CD4-positive, alpha-beta T cell treated with Interleukin-2 at 100 ng/mL for 4 hours (primary cell): ENCODE measurements at regions not wholly inside any gene's neighbourhood (a gene's known extent, or its start where the extent isn't known, plus 50 kb on each side); places are given as distances from the start of the nearest gene placed in this dataset.
"Not testable (repeated sequence)": the region's sequence is repeated elsewhere in the genome, so short reads cannot be mapped to it uniquely, and the experiment has no call there.

Source experiments
- DNase-seq: peaks from one replicate; pipeline ENCODE4 v3.0.0-alpha.2; 2020; ENCODE audit warnings: low spot score

DNA sequence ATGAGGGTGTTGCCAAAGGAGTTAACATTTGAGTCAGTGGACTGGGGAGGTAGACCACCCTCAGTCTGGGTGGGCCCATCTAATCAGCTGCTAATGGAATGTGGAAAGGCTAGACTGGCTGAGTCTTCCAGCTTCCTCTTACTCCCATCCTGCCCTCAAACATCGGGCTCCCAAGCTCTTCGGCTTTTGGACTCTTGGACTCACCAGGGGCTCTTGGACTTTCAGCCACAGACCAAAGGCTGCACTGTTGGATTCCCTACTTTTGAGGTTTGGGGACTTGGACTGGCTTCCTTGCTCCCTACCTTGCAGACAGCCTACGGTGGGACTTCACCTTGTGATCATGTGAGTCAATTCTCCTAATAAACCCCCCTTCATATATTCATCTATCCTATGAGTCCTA, 276.6 kb upstream of the DIO3 start:
- DNase-seq: no peak

DNA sequence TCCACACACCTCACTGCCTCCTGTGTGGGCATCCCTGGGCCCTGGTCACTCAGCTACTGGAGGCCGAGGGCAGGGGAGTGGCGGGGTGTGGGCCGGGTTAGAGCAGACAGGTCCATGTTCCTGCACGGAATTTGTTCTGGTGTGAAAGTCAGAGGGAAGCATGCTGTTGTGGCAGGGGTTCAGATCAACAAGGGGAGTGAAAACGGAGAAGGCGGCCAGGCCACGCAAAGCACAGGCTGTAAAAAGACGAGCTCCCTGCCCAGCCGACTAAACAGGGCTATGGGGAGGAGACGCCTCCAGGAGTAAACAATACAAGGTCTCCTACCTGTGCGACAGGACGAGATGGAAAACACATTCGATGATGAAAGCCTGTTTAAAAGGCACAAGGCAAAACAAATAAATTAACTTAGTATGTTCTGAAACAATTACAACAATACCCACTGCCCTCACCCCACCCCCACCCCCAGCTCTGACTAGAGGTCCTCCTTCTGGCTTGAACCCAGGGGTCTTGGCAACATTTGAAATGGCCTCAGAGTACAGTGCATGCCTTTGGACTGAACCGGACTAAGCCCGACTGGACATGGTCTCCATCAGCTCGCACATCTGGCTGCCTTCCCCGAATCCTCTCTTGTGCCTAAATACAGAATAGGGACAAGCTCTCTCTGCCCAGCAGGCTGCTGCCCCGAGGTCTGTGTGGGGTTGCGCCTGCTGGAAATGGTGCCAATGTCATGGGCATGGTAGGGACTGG, 274.9 kb upstream of the DIO3 start:
- DNase-seq: no peak

DNA sequence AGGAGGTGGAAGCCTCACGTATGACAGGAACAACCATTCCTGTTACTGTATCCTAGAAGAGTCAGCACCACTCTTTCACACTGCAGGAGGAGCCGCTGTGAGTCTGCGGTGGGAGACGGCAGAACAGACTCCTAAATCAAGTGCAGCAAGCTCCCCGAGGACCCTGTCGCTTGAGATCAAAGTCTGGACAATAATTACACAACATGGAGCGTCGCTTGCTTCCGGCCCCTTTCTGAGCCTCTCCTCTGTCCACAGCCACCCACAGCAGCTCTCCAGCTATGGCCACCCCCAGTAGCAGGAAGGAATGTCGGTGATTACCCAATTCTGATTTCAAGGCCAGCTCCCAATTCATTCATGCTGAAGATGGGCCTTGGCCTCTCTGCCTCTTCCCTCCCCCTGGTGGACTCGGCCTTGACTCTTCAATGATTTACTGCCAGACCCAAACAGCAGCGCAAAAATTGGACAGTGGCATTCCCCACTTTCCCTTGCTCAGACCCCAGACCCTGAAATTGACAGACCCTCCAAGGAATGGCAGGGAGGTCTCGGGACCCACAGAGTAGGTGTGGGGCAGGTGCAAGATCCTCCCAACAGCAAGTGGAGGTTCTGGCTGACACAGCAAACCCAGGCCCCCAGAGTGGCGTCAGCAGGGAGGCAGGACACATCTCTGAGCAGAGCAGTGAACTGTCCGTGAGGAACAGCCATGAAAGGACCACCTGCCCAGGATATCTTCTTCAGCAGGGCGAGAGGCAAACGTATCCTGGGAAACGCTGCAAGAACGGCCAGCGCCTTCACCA, 272.7 kb upstream of the DIO3 start:
- no peak for DNase-seq

DNA sequence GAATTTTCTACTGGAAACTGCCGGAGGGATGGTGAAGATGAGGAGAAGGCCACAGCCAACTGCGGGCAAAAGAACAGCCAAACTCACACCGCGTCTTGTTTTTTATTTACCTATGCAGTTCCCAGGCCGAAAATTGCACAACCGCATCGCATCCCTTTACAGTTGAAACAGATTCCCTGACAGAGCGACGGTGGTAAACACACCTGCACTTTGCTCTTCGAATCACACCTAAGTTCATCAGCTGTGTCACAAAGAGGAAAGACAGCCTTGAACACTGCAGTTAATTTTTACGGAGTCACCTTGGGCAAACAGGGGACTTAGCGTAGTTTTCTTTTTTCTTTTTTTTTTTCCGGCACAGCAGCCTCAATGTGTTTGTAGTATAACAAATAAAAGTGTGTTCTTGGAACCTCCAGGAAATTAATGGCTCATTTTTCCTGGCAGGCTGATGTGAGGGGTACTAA, 272.0 kb upstream of the DIO3 start:
- DNase-seq: no peak

DNA sequence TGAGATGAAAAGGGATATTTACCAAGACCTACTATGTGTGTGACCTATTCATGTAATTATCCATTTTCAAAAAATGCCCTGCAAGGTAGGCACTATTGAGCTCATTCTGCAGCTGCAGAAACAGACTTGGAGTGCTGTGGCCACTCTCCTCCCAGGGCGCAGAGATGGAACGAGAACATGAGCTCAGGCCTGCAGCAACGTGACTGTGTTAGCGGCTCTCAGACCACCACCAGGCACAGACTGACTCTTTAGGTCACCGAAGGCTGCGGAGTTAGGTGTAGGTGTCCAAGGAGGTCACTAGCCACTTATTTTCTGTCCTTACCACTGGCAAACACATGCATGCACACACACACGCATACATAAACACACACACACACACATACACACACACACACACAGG, 271.4 kb upstream of the DIO3 start:
- no peak for DNase-seq

DNA sequence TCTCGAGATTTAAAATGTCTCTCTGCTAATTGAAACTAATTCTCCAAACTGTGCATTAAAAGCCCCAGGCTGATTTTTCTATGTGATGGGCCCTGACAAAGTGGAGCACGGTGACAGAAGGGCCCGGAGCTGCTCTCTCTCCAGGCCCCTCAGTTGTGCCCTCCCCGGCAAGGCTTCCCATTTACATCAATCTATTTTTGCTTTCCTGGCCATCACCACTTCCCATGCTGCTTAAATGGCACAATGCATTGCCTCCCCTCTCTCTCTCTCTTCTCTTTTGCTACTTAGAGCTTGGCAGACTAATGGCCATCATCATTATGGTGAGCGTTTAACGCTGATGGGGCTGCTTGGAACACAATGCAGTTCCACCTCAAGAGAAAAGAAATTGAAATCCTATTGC, 270.7 kb upstream of the DIO3 start:
- DNase-seq: no peak

DNA sequence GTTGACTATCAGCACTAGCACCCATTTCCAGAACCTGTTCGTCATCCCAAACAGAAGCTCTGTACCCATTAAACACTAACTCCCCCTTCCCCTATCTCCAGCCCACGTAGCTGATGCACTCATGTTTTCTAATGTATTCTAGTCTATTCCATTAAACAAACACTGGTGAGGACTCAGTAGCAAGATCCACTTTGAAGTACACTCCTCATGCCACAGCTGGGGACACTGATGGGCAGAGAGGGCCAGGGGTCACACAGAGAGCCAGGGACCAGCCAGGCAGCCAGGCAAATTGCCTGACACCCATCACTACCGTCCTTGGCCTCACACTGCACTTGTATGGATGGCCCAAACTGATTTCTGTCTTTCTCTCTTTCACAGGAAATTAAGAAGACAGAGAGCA, 269.9 kb upstream of the DIO3 start:
- DNase-seq: no peak

DNA sequence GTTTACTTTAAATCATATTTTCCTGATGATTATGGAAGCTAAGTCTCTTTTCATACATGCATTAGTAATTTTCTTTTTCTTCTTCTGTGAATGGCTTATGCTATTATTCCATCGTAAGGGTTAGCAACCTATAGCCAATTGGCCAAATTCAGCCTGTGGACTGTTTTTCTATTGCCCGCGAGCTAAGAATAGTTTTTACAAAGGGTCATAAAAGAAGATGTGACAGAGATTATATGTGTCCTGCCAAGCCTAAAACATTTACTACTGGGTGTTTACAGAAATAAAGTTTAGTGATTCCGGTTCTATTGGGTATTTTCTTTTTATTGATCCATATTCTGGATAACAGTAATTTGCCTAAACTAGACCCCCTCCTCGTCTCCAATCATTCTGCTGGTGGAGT, 268.8 kb upstream of the DIO3 start:
- DNase-seq: no peak

DNA sequence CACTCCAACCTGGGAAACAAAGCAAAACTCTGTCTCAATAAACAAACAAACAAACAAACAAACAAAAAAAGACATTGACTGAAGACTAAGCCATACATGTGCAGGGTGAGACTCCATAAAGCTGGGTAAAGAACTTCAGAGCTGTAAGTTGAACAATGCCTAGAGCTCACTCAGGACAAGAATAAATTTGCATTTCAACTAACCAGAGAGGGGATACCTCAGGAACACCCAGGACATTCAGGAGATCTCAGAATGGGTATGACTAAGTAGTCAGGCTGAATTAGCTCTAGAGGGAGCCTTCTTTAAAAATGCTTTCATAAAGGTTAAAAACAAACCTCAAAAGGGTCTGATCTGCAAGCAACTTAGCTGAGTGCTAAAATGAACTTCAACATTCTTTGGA, 267.7 kb upstream of the DIO3 start:
- DNase-seq: no peak

DNA sequence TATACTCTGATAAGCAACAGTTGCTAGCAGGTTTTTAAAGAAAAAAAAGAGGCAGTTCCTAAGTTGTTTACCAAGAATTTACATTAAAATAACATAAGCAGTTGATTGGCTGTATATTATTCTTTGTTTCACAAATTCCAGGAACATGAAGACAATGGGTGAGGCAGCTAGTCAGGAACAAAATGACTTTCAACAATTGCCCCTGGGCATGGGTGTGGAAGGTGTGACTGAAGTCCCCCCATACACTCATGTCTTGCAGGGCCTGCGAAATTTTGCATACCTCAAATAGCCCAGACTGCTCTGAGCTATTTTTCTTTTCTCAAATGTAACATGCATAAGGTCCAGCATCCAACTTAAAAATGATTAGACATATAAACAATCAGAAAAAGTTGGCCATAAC, 267.2 kb upstream of the DIO3 start:
- no peak for DNase-seq

DNA sequence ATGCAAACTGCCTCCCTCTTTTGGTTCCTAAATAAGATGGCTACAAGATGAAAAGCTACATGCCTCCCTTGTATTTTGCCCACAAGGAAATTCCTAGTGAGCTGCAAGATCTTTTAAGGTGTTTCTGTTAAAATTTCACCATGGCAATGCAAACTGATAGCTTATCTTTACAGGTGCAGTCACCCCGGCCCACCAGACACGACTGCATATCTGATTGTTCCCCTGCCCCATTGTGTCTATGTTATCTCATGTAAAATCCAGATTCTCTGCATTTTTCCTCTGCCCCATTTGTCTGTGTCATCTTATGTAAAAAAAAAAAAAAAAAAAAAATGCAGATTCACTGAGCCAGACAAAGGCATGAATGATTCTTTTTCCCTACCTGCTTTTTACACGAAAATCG, 261.5 kb upstream of the DIO3 start:
- not testable (repeated sequence) for DNase-seq

DNA sequence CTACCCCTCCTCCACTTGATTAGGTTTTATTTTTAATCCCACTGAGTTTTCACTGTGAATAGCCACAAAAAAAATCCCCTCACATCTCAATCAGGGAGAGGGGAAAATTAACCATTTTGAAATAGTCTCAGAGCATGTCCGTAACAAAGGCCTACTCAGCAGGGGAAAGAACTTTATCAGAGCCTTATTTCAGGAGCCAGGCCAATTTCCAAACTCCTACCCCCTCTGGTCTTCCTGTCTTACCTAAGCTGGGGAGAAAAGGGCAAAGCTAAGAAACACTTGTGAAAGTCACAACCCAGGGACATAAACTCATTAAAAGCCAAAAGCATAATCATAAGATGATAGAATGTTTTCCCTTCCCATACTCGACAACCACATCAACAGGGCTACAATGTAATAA, 260.3 kb upstream of the DIO3 start:
- DNase-seq: no peak

DNA sequence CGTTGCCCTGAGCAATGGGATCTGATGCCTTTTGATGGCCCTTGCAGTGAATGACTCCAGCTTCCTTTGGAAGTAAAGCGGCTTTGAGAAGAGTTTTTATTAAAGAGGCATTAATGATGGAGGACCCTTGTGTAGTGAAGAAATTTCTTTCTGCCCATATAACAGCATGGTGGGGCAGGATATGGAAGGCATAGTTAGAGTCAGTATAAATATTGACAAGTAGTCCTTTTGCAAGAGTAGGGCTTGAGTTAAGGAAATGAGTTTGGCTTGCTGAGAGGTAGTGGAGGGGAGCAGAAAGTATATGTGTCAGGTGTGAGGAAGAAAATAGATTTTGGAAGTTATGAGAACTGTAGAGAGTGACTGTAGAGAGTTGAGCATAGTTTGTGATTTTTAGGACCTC, 254.1 kb upstream of the DIO3 start:
- not testable (repeated sequence) for DNase-seq

DNA sequence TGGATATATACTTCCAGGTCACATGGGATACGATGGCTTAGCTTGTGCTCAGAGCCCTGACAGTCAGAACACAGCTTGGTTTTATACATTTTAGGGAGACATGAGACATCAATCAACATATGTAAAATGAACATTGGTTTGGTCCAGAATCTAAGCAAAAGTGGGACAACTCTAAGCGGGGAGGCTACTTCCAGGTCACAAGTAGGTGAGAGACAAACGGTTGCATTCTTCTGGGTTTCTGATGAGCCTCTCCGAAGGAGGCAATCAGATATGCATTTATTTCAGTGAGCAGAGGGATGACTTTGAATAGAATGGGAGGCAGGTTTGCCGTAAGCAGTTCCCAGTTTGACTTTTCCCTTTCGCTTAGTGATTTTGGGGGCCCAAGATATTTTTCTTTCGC, 250.1 kb upstream of the DIO3 start:
- DNase-seq: not testable (repeated sequence)

DNA sequence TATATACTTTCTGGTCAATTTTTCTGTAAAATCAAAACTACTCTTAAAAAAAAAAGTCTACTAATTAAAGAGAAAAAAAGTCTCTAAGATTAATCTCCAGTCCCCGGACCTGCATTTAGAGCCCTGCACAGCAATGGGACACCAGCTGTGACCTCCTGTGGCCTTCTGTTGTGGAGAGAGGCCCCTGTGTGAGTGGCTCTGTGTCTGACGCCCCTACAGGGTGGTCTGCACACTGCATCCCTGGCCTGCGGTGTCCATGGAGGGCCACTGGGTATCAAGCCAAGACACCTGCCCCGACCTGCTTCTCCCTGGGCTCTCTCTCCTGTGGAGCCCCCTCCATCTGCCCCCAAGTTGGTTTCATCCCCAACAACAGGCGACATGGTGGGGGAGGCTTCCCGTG, 248.0 kb upstream of the DIO3 start:
- DNase-seq: no peak

DNA sequence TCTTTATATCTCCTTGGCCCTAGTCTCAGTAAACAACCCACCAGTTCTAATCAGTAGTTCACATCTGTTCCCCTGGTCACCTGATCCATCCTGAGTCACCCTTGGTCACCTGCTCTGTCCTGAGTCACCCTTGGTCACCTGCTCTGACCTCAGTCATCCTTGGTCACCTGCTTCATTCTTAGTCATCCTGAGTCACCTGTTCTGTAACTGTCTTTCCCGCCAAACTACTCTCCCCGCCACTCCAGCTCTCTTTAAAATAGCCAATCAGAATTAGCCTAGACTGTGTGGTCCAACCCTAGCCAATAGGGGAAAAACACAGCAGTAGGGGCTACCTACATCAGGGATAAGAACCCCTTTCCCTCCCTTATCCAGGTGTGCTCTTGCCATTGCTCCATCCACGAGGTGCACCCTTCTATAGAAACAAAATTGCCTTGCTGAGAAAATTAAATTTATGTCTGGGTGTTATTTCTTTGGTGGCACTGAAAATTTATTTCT, 245.4 kb upstream of the DIO3 start:
- DNase-seq: no peak

DNA sequence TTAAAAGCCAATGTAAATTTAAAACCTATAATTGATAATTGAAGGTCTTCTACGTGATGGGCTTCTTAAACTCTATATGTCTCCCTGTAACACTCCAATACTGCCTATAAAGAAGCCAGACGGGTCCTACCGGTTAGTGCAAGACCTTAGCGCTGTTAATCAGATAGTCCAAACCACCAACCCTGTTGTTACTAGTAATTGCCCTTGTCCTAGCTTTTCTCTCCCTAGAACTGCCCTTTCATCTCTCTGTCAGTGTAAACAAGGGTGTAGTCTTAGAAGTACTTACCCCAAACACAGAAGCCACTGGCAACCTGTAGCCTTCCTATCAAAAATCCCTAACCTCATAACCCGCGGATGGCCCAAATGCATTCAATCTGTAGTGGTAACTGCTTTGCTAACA, 243.0 kb upstream of the DIO3 start:
- no peak for DNase-seq

DNA sequence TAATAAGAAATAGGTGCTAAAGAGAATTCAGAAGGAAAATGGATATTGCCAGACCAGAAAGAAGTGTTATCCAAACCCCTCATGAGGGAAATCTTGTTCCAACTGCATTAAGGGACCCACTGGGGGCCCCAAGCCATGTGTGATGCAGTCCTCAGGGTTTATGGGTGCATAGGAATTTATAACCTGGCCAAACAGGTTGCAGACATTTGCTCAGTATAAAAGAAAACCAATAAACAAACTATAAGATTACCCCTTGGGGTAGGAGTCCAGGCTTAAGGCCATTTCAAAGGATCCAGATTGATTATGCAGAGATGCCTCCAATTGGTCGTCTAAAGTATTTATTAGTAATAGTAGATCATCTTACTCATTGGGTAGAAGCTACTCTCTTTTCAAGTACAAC, 240.9 kb upstream of the DIO3 start:
- DNase-seq: no peak

DNA sequence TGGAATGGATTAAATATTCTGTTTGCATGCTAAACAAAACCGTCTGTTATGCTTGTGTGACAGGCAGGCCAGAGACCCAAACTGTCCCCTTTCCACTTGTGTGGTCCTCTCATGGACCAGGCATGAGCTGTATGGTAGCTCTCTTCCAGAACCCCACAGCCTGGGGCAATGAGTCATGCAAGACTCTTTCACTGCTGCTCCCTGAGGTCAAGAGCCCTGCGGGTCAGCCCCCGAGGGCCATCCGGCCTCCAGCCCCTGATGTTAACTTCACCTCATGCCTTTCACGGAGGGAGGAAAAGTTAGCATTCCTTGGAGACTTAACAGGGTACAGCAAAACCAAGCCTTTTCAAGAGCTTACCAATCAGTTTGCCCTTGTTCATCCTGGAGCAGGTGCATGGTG, 239.1 kb upstream of the DIO3 start:
- DNase-seq: no peak

DNA sequence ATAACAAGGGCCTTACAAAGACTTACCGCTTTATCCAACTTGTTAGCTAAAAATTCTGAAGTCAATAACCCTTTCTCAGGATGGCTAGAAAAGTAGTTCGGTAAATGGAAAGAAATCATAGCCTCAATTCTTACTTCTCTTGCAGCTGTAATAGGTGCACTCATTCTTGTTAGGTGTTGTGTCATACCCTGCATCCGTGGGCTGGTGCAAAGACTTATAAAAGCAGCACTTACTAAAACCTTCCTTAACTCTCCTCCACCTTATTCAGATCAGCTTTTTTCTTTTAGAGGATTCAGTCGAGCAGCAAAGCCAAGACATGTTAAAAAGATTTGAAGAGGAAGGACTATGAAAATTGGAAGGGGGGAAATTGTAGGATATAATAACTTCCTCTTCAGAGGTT, 238.2 kb upstream of the DIO3 start:
- DNase-seq: no peak

DNA sequence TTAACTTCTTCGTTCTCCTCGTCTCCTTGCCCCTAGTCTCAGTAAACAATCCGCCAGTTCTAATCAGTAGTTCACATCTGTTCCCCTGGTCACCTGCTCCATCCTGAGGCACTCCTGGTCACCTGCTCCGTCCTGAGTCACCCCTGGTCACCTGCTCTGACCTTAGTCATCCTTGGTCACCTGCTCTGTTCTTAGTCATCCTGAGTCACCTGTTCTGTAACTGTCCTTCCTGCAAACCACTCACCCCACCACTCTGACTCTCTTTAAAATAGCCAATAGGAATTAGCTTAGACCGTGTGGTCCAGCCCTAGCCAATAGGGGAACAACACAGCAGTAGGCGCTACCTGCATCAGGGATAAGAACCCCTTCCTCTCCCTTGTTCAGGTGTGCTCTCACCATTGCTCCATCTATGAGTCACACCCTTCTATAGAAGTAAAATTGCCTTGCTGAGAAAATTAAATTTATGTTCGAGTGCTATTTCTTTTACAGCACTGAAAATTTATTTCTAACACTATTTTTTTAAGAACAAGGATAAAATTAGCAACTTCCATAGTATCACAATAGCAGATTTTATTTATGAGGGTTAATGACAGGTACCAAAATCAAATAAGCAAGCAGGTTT, 237.6 kb upstream of the DIO3 start:
- DNase-seq: not testable (repeated sequence)

DNA sequence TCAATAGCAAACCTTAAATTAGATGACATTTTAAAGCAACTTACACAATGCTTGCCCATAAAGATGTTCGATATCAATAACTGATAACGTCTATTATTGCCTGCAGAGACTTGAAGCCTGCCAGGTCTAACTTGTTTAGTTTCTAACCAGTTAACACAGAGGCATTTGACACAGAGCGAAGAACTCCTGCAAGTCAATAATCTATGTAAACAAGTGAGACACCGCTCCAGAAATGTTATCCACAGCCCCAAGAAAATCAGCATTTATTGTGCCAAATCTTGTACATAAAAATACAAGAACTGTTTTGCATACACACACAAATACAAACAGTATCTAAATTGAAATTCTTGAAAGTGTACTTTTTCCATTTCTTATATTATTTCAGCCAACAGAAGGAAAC, 236.0 kb upstream of the DIO3 start:
- no peak for DNase-seq

DNA sequence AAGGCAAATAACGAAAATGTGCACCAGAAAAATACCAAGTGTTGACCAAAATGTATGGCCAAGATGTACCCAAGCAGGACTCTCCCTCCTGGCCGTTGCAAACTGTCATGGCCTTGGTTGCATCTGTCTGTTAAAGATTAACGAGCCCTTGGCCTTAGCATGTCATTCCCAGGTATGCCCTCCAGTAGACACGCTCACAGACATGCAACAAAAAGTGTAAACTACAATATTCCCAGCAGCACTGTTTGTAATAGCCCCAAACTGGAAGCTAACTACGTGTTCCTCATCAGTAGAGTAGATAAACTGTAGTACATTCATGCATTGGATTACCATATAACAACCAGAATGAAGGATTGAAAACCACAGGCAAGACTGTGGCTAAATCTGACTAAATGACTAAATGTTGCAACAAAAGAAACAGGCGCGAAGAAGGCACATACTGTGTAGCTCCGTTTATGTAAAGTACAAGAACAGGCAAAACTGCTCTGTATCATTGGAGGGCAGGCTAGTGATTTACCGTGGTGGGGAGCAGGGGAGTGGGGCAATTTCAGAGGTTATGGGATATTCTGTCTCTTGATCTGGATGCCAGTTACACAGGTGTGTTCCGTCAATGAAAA, 232.8 kb upstream of the DIO3 start:
- DNase-seq: no peak
